Psoas muscle (tissue), 7 donors: ENCODE measurements at regions not wholly inside any gene's neighbourhood (a gene's known extent, or its start where the extent isn't known, plus 50 kb on each side); places are given as distances from the start of the nearest gene placed in this dataset.

ENCODE experiments used
- ATAC-seq, 4 donors: fragments of 200-7000 bp; cut with Tn5 transposase; one replicate each; pipeline ENCODE4 v1.9.1; 2020; ENCODE audit warnings: moderate library complexity in 3 of 4, mild to moderate bottlenecking in 2 of 4
- DNase-seq, 2 donors: peaks; one replicate each; pipeline ENCODE4 v3.0.0-alpha.2; 2020
- H3K27ac ChIP-seq: fragments of 200-600 bp; one replicate; pipeline ENCODE4 v1.8.0; 2022
- H3K27me3 ChIP-seq, 3 donors: fragments of 200-600 bp in 1 of 3; one replicate each; pipeline versions ENCODE4 v1.6.1 to v1.8.0; 2013 to 2022; ENCODE audit warnings: low read length in 2 of 3, mild to moderate bottlenecking in 2 of 3, moderate library complexity in 1 of 3; ENCODE audit not compliant: insufficient read depth in 3 of 3
- H3K36me3 ChIP-seq, 2 donors: fragments of 200-600 bp in 1 of 2; one replicate each; pipeline versions ENCODE4 v1.6.1 to v1.8.0; 2013 to 2022; ENCODE audit warnings: low read depth in 1 of 2, mild to moderate bottlenecking in 1 of 2, moderate library complexity in 1 of 2; ENCODE audit not compliant: insufficient read depth in 1 of 2
- H3K4me1 ChIP-seq: fragments of 200-600 bp; one replicate; pipeline ENCODE4 v1.8.0; 2022
- H3K4me3 ChIP-seq: fragments of 200-600 bp; one replicate; pipeline ENCODE4 v1.8.0; 2022; ENCODE audit warnings: mild to moderate bottlenecking
- H3K9me3 ChIP-seq: fragments of 200-600 bp; one replicate; pipeline ENCODE4 v1.8.0; 2022
- WGBS, 3 donors: extraction: QIAGEN DNeasy Blood & Tissue Kit; methylation state at CpG; one replicate each; pipeline versions ENCODE4 v1.1.6 to v1.1.7; 2013; 5-methylcytosine and 5-hydroxymethylcytosine counted together
- intact Hi-C, 2 donors: fragments of 100-400 bp; cut with DNase I; formaldehyde crosslinking; loops; one replicate each; pipeline versions ENCODE4 v1.11.0 to v1.14.2; 2022
- TF ChIP-seq, protein P1 (sequence below): fragments of 200-600 bp; IDR thresholded peaks from one replicate; pipeline ENCODE4 v1.8.0; 2022; ENCODE audit warnings: antibody characterized with exemption
- donor health status: healthy with polysubstance abuse.
- donor health status: DM: no; HTN: no; CAD: no; lungs with moderate emphysema.
- donor health status: Bipolar disorder and iron deficiency.
- donor health status: healthy.
- donor health status: DM: yes; HTN: yes; CAD: no.
- donor health status: DM: no; HTN: no; CAD: no.
- donor health status: DM: yes; HTN: yes; CAD: no.

DNA sequence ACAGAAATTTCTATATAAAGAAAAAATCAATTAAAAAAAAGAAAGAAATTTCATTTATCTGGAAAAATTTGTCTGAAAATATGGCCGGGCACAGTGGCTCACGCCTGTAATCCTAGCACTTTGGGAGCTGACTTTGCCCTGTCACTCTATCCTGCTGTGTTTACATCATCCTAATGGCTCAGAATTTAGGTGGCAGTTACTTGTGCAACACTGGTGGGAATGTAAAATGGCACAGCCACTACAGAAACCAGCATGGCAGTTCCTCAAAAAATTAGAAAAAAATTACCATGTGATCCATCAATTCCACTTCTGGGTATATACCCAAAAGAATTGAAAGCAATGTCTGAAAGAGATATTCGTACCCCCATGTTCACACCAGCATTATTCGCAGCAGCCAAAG, 405.2 kb upstream of the AUTS2 start:
- Histone ChIP-seq H3K36me3 (no peaks in the 10 kb centered on the region), H3K4me3 (no peak overlapping the region), H3K4me1 (peaks cover 6% of the 10 kb centered on the region), H3K27ac (no peak overlapping the region), H3K9me3 (no peaks in the 10 kb centered on the region), H3K27me3 (no peaks in the 10 kb centered on the region)
- intact Hi-C loops, result no loop called here
- ATAC-seq (no peak), DNase-seq (no peak)
- 60 to 76% (median 73%) methylated on average over 4 of the region's 4 CpGs for WGBS, 3 donors
- TF ChIP-seq, protein P1, sequence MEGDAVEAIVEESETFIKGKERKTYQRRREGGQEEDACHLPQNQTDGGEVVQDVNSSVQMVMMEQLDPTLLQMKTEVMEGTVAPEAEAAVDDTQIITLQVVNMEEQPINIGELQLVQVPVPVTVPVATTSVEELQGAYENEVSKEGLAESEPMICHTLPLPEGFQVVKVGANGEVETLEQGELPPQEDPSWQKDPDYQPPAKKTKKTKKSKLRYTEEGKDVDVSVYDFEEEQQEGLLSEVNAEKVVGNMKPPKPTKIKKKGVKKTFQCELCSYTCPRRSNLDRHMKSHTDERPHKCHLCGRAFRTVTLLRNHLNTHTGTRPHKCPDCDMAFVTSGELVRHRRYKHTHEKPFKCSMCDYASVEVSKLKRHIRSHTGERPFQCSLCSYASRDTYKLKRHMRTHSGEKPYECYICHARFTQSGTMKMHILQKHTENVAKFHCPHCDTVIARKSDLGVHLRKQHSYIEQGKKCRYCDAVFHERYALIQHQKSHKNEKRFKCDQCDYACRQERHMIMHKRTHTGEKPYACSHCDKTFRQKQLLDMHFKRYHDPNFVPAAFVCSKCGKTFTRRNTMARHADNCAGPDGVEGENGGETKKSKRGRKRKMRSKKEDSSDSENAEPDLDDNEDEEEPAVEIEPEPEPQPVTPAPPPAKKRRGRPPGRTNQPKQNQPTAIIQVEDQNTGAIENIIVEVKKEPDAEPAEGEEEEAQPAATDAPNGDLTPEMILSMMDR, result no peak

DNA sequence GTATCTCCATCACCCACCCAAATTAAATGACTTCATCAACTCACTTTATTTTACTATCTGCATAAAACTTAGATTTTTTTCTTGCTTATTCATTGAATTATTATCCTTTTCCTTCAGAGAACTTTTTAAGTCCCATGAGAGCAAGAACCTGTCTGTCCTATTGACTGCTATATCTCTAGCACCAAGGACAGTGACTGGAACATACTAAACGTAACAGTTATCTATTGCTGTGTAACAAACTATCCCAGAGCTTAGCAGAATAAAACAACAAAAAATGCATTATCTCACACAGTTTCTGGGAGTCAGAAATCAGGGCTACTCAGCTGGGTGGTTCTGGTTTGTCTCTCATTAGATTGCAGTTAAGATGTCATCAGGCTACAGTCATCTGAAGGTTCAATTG, 401.7 kb upstream of the AUTS2 start:
- Histone ChIP-seq H3K4me3 (no peak overlapping the region), H3K36me3 (no peaks in the 10 kb centered on the region), H3K27me3 (no peaks in the 10 kb centered on the region), H3K9me3 (peaks cover 6% of the 10 kb centered on the region), H3K4me1 (no peaks in the 10 kb centered on the region), H3K27ac (no peak overlapping the region)
- WGBS, 3 donors, result 76 to 77% (median 76%) methylated on average over 1 of the region's 1 CpG
- TF ChIP-seq, protein P1, result no peak
- intact Hi-C loops, result no loop called here
- ATAC-seq (no peak), DNase-seq (no peak)

- WGBS, 3 donors, result 94 to 100% (median 97%) methylated on average over 1 of the region's 1 CpG
- H3K4me3 ChIP-seq, result no peak overlapping the region
- no peaks in the 10 kb centered on the region for H3K27me3 ChIP-seq
- TF ChIP-seq, protein P1, result no peak
- intact Hi-C loops, result no loop called here
- DNase-seq (no peak), ATAC-seq (no peak)
- H3K4me1 ChIP-seq, result no peaks in the 10 kb centered on the region
- peaks cover 6% of the 10 kb centered on the region for H3K9me3 ChIP-seq
- no peak overlapping the region for H3K27ac ChIP-seq
- no peaks in the 10 kb centered on the region for H3K36me3 ChIP-seq
These were observed 400.0 kb upstream of the AUTS2 start for GRCh38 chr7:69198250-69198649.

GRCh38 chr7:69199041-69199440, 399.2 kb upstream of the AUTS2 start:
- no peak overlapping the region for H3K27ac ChIP-seq
- no peak overlapping the region for H3K4me3 ChIP-seq
- intact Hi-C loops, result no loop called here
- no peak for ATAC-seq
- H3K27me3 ChIP-seq, result no peaks in the 10 kb centered on the region
- no peaks in the 10 kb centered on the region for H3K36me3 ChIP-seq
- TF ChIP-seq, protein P1, result no peak
- 71 to 86% (median 75%) methylated on average over 5 of the region's 5 CpGs for WGBS, 3 donors
- DNase-seq, result no peak
- peaks cover 6% of the 10 kb centered on the region for H3K9me3 ChIP-seq
- H3K4me1 ChIP-seq, result no peaks in the 10 kb centered on the region

DNA sequence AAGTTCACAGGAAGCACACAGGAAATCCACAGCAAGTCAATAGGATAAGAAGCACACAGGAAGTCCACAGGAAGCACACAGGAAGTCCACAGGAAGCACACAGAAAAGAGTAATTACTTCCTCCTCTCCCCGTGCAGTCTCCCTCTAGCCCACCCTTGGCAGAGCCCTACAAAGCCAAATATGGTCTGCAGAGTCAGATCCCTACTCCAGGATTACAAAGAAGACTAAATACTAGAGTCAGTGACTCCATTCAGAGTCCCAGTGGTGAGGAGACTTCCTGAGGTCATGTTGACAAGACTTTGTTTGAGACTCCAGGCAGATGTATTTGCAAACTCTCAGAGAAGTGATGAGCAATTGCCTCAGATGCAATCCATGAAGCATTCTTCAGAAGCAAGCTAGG, 398.6 kb upstream of the AUTS2 start:
- WGBS, 3 donors, result 29 to 42% (median 36%) methylated on average over 1 of the region's 1 CpG
- DNase-seq, result no peak
- H3K4me3 ChIP-seq, result no peak overlapping the region
- ATAC-seq, result no peak
- TF ChIP-seq, protein P1, result no peak
- no peaks in the 10 kb centered on the region for H3K36me3 ChIP-seq
- H3K4me1 ChIP-seq, result no peaks in the 10 kb centered on the region
- H3K9me3 ChIP-seq, result peaks cover 6% of the 10 kb centered on the region
- H3K27me3 ChIP-seq, result no peaks in the 10 kb centered on the region
- no peak overlapping the region for H3K27ac ChIP-seq
- intact Hi-C loops, result no loop called here
